Tibial nerve (tissue), 4 donors: ENCODE measurements at regions not wholly inside any gene's neighbourhood (a gene's known extent, or its start where the extent isn't known, plus 50 kb on each side); places are given as distances from the start of the nearest gene placed in this dataset.
A peak's percentile ranks its signal among the peaks of the same experiment; 100 is the strongest.

Experiments used
- DNase-seq, 2 donors: peaks; one replicate each; pipeline ENCODE4 v3.0.0-alpha.2; 2019; ENCODE audit warnings: low spot score in 2 of 2
- H3K27ac ChIP-seq, 4 donors: fragments of 200-600 bp; sonication (generic) in 3 of 4; one replicate each; pipeline ENCODE4 v1.5.1; 2017 to 2019; ENCODE audit warnings: mild to moderate bottlenecking in 1 of 4
- H3K27me3 ChIP-seq, 2 donors: fragments of 200-600 bp; sonication (generic) in 1 of 2; one replicate each; pipeline versions ENCODE4 v1.5.1 to v1.6.0; 2017 to 2019
- H3K36me3 ChIP-seq, 3 donors: fragments of 200-600 bp; sonication (generic); one replicate each; pipeline ENCODE4 v1.5.1; 2018 to 2019
- H3K4me1 ChIP-seq, 4 donors: fragments of 200-600 bp; sonication (generic) in 3 of 4; one replicate each; pipeline ENCODE4 v1.5.1; 2017 to 2019
- H3K4me3 ChIP-seq, 4 donors: fragments of 200-600 bp; sonication (generic) in 3 of 4; one replicate each; pipeline ENCODE4 v1.5.1; 2017 to 2019; ENCODE audit warnings: mild to moderate bottlenecking in 1 of 4, moderate library complexity in 1 of 4
- H3K9me3 ChIP-seq, 4 donors: fragments of 200-600 bp; sonication (generic) in 3 of 4; one replicate each; pipeline ENCODE4 v1.5.1; 2017 to 2019
- EP300 ChIP-seq, 2 donors: sonication (generic); formaldehyde crosslinking; IDR thresholded peaks; one replicate each; pipeline ENCODE4 v1.6.1; 2017; ENCODE audit warnings: antibody characterized with exemption in 2 of 2, mild to moderate bottlenecking in 1 of 2
- POLR2A ChIP-seq, 2 donors: fragments of 450-650 bp; IDR thresholded peaks; one replicate each; pipeline ENCODE4 v1.6.1; 2017; ENCODE audit warnings: antibody characterized with exemption in 2 of 2, mild to moderate bottlenecking in 2 of 2, moderate library complexity in 2 of 2
- WGBS, 2 donors: methylation state at CpG; one replicate each; pipeline ENCODE4 v1.1.5; 2018; 5-methylcytosine and 5-hydroxymethylcytosine counted together
- TF ChIP-seq, protein P1 (sequence below), 5 experiments: fragments of 200-600 bp in 3 of 5; fragments of 450-650 bp in 2 of 5; sonication (generic) in 3 of 5; IDR thresholded peaks; one replicate each; pipeline ENCODE4 v1.5.1; 2016 to 2019; ENCODE audit warnings: antibody characterized with exemption in 5 of 5, mild to moderate bottlenecking in 3 of 5, moderate library complexity in 2 of 5

DNA sequence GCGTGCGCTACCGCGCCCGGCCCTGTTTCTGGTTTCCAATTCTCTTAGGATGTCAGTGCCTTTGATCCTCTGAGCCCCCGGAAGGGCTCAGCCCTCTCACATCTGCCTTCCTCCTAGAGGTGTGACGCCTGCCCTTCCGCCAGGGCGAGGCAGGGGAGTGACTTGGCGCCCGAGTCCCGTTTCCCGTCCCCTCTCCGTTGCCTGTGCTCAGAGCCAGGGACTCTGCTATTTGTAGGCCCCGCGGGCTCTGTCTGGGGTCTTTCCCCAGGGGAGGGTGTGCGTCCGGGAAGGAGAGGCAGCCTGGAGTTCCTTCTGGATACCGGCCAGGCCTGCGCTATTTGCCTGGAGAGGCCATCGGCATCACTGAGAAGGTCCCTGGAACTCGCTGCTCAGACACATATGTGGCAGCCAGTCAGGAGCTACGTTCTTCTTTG, 103.7 kb upstream of the TAF1B start:
- Histone ChIP-seq H3K4me1 (peaks cover 0 to 10% (median 7%) of the 10 kb centered on the region in 4 donors), H3K9me3 (peaks cover 0 to 10% (median 0%) of the 10 kb centered on the region in 4 donors), H3K27me3 (no peaks in the 10 kb centered on the region), H3K4me3 (peak overlapping the region; percentile 8 to 48 (median 30)), H3K36me3 (no peaks in the 10 kb centered on the region), H3K27ac (peak overlapping the region in 3 of 4 donors; percentile 47 to 64 (median 54))
- TF ChIP-seq, protein P1, sequence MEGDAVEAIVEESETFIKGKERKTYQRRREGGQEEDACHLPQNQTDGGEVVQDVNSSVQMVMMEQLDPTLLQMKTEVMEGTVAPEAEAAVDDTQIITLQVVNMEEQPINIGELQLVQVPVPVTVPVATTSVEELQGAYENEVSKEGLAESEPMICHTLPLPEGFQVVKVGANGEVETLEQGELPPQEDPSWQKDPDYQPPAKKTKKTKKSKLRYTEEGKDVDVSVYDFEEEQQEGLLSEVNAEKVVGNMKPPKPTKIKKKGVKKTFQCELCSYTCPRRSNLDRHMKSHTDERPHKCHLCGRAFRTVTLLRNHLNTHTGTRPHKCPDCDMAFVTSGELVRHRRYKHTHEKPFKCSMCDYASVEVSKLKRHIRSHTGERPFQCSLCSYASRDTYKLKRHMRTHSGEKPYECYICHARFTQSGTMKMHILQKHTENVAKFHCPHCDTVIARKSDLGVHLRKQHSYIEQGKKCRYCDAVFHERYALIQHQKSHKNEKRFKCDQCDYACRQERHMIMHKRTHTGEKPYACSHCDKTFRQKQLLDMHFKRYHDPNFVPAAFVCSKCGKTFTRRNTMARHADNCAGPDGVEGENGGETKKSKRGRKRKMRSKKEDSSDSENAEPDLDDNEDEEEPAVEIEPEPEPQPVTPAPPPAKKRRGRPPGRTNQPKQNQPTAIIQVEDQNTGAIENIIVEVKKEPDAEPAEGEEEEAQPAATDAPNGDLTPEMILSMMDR (IDR thresholded peaks at IDR 0.05) = no peak
- peak in 1 of 2 donors; percentile 30 for TF ChIP-seq EP300 (IDR thresholded peaks at IDR 0.05)
- peak in 1 of 2 donors; percentile 36 for DNase-seq
- WGBS, 2 donors = 33 to 41% methylated on average over 22 to 23 of the region's 23 CpGs

GRCh38 chr2:9740382-9741073, 102.7 kb upstream of the TAF1B start:
- Histone ChIP-seq H3K36me3 (no peaks in the 10 kb centered on the region), H3K4me1 (peaks cover 0 to 10% (median 7%) of the 10 kb centered on the region in 4 donors), H3K27me3 (no peaks in the 10 kb centered on the region), H3K9me3 (peaks cover 0 to under 1% (median 0%) of the 10 kb centered on the region in 4 donors), H3K27ac (no peak overlapping the region), H3K4me3 (no peak overlapping the region)
- no peak for DNase-seq
- TF ChIP-seq, protein P1 (IDR thresholded peaks at IDR 0.05) = no peak
- no peak for TF ChIP-seq EP300 (IDR thresholded peaks at IDR 0.05)
- no peak for TF ChIP-seq POLR2A (IDR thresholded peaks at IDR 0.05)
- WGBS, 2 donors = 76% methylated on average over 6 of the region's 6 CpGs

DNA sequence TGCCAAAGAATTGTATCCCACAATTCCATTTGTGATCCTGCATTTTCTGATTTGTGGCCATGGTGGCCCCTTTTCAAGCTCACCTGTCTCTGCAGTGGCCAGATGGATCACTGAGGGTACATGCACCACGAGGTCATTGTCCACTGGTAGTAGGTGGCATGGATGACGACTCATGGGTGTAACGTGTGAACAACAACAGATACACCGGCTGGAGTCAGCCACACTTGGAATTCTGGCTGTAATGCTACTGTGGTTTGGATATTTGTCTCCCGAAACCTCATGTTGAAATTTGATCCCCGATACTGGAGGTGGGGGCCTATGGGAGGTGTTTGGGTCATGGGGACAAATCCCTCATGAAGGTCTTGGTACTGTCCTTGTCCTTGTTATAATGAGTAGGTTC, 102.2 kb upstream of the TAF1B start:
- no peaks in the 10 kb centered on the region for H3K36me3 ChIP-seq
- no peaks in the 10 kb centered on the region for H3K27me3 ChIP-seq
- TF ChIP-seq EP300 (IDR thresholded peaks at IDR 0.05) (no peak), POLR2A (IDR thresholded peaks at IDR 0.05) (no peak)
- TF ChIP-seq, protein P1 (IDR thresholded peaks at IDR 0.05) = no peak
- peaks cover 0 to 10% (median 7%) of the 10 kb centered on the region in 4 donors for H3K4me1 ChIP-seq
- 90 to 94% methylated on average over 6 of the region's 6 CpGs for WGBS, 2 donors
- no peaks in the 10 kb centered on the region for H3K9me3 ChIP-seq
- no peak for DNase-seq
- H3K27ac ChIP-seq = no peak overlapping the region
- no peak overlapping the region for H3K4me3 ChIP-seq

DNA sequence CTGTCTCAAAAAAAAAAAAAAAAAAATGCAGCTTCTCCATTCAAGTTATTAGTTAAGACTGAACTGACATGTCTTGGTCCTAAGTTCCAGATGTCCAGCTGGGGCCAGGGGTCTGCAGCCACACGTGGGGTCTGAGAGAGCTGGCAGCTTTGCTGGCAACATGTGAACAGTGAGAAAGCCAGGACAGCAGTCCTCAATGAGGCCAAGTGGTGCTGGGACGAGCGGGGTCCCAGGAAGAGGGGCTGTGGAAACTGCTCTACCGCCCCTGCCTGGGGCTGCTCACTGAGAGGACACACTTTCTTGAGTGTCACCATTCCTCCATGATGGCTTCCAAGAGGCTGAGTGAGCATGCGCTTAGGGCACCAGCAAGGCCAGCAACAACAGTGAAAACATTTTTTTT, 100.7 kb upstream of the TAF1B start:
- no peaks in the 10 kb centered on the region for H3K9me3 ChIP-seq
- DNase-seq = no peak
- no peaks in the 10 kb centered on the region for H3K36me3 ChIP-seq
- TF ChIP-seq EP300 (IDR thresholded peaks at IDR 0.05) = no peak
- TF ChIP-seq, protein P1 (IDR thresholded peaks at IDR 0.05) = no peak
- TF ChIP-seq POLR2A (IDR thresholded peaks at IDR 0.05) = no peak
- 63 to 79% methylated on average over 5 of the region's 5 CpGs for WGBS, 2 donors
- no peak overlapping the region for H3K27ac ChIP-seq
- no peak overlapping the region for H3K4me3 ChIP-seq
- peaks cover 0 to 10% (median 7%) of the 10 kb centered on the region in 4 donors for H3K4me1 ChIP-seq
- no peaks in the 10 kb centered on the region for H3K27me3 ChIP-seq

GRCh38 chr2:9744256-9745004, 98.8 kb upstream of the TAF1B start:
- TF ChIP-seq POLR2A (IDR thresholded peaks at IDR 0.05) = no peak
- no peak for TF ChIP-seq EP300 (IDR thresholded peaks at IDR 0.05)
- TF ChIP-seq, protein P1 (IDR thresholded peaks at IDR 0.05) = no peak
- Histone ChIP-seq H3K9me3 (no peaks in the 10 kb centered on the region), H3K4me1 (no peaks in the 10 kb centered on the region), H3K4me3 (no peak overlapping the region), H3K27me3 (no peaks in the 10 kb centered on the region), H3K36me3 (no peaks in the 10 kb centered on the region), H3K27ac (no peak overlapping the region)
- WGBS, 2 donors = 57 to 61% methylated on average over 12 of the region's 12 CpGs
- DNase-seq = no peak
